ENCODE measurements at regions not wholly inside any gene's neighbourhood (a gene's known extent, or its start where the extent isn't known, plus 50 kb on each side); places are given as distances from the start of the nearest gene placed in this dataset.

- no peak for DNase-seq
These were observed 142.2 kb upstream of the SESN3 start for GRCh38 chr11:95373241-95373640.

GRCh38 chr11:95372097-95372656, 141.2 kb upstream of the SESN3 start:
- DNase-seq, result no peak

GRCh38 chr11:95371153-95371552, 140.2 kb upstream of the SESN3 start:
- DNase-seq, result no peak

- no peak for DNase-seq
These were observed 136.7 kb upstream of the SESN3 start for GRCh38 chr11:95367726-95368125.

- DNase-seq, result no peak
These were observed 134.3 kb upstream of the SESN3 start for GRCh38 chr11:95365348-95365747.

GRCh38 chr11:95364324-95365295, 133.6 kb upstream of the SESN3 start:
- DNase-seq, result no peak

- no peak for DNase-seq
These were observed 132.7 kb upstream of the SESN3 start for GRCh38 chr11:95363708-95364107.

GRCh38 chr11:95363164-95363563, 132.2 kb upstream of the SESN3 start:
- DNase-seq, result no peak

- DNase-seq, result no peak
These were observed 130.2 kb upstream of the SESN3 start for GRCh38 chr11:95361180-95361579.

- DNase-seq, result no peak
These were observed 129.5 kb upstream of the SESN3 start for GRCh38 chr11:95360377-95361075.

- no peak for DNase-seq
These were observed 128.8 kb upstream of the SESN3 start for GRCh38 chr11:95359756-95360155.

GRCh38 chr11:95359341-95359663, 128.3 kb upstream of the SESN3 start:
- DNase-seq, result no peak

GRCh38 chr11:95358511-95359340, 127.7 kb upstream of the SESN3 start:
- DNase-seq, result no peak

GRCh38 chr11:95354304-95354703, 123.3 kb upstream of the SESN3 start:
- DNase-seq, result no peak

GRCh38 chr11:95353706-95354105, 122.7 kb upstream of the SESN3 start:
- no peak for DNase-seq

GRCh38 chr11:95352733-95353346, 121.8 kb upstream of the SESN3 start:
- DNase-seq, result no peak

- no peak for DNase-seq
These were observed 118.4 kb upstream of the SESN3 start for GRCh38 chr11:95349345-95349942.

- no peak for DNase-seq
These were observed 115.3 kb upstream of the SESN3 start for GRCh38 chr11:95346265-95346664.

- no peak for DNase-seq
These were observed 114.6 kb upstream of the SESN3 start for GRCh38 chr11:95345651-95346050.

- DNase-seq, result no peak
These were observed 114.1 kb upstream of the SESN3 start for GRCh38 chr11:95344932-95345642.

GRCh38 chr11:95341221-95341620, 110.2 kb upstream of the SESN3 start:
- DNase-seq, result no peak

All from NCI-H2227 treated with DMSO at 0.1 percent for 48 hours (cell line).